Activated naive CD4-positive, alpha-beta T cell treated with anti-CD3 and anti-CD28 coated beads, Interleukin-2, amount 50 U/mL, for 72 hours (primary cell): ENCODE measurements at regions not wholly inside any gene's neighbourhood (a gene's known extent, or its start where the extent isn't known, plus 50 kb on each side); places are given as distances from the start of the nearest gene placed in this dataset.

Experiments used
- ATAC-seq, 2 donors: fragments of 150-1000 bp; cut with Tn5 transposase; 2 replicates each; pipeline ENCODE4 v1.10.0; 2021; ENCODE audit warnings: mild to moderate bottlenecking in 2 of 2, moderate library complexity in 2 of 2
- DNase-seq, 2 donors: peaks; one replicate each; pipeline ENCODE4 v3.0.0; 2021 to 2022; ENCODE audit warnings: low spot score in 2 of 2
- H3K27ac Mint-ChIP-seq, 2 donors: one replicate each; pipeline ENCODE4 v1.8.0; 2022; ENCODE audit warnings: mild to moderate bottlenecking in 2 of 2, mixed read lengths in 2 of 2
- H3K36me3 Mint-ChIP-seq, 2 donors: one replicate each; pipeline ENCODE4 v1.8.0; 2022; ENCODE audit warnings: mixed read lengths in 2 of 2
- H3K9me3 Mint-ChIP-seq, 2 donors: one replicate each; pipeline ENCODE4 v1.8.0; 2022; ENCODE audit warnings: mixed read lengths in 2 of 2

GRCh38 chr1:242797856-242798255 lies 273.4 kb upstream of the PLD5 start:
- Mint-ChIP-seq H3K27ac (no peak overlapping the region), H3K36me3 (no peaks in the 10 kb centered on the region), H3K9me3 (peaks cover 0 to 3% of the 10 kb centered on the region in 2 donors)
- ATAC-seq, result no peak
- no peak for DNase-seq

- peaks cover 0 to 5% of the 10 kb centered on the region in 2 donors for H3K36me3 Mint-ChIP-seq
- DNase-seq (no peak), ATAC-seq (no peak)
- H3K27ac Mint-ChIP-seq, result no peak overlapping the region
- peaks cover 6 to 10% of the 10 kb centered on the region in 2 donors for H3K9me3 Mint-ChIP-seq
Measured at GRCh38 chr1:242788771-242789170, 264.3 kb upstream of the PLD5 start.

DNA sequence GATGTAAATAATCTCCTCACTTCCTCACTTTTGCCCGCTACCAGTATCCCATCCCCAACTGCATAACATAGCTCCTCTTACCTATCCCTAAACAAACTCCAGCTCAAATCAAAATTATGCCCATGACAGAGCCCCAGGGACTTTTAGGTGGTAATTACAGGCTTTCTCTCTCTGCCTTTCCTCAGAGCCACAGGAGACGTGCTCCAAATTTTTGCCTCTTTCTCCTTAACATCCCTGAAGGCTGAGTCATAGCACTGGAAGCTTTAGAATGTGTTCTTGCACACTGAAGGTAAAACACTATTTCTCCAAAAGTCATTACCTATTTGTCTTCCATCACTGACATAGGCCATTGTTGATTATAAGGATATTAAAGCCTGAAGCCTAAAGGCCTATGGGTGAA lies 263.5 kb upstream of the PLD5 start:
- no peak overlapping the region for H3K27ac Mint-ChIP-seq
- H3K9me3 Mint-ChIP-seq, result peaks cover 6 to 10% of the 10 kb centered on the region in 2 donors
- ATAC-seq (no peak), DNase-seq (no peak)
- peaks cover 0 to 5% of the 10 kb centered on the region in 2 donors for H3K36me3 Mint-ChIP-seq

DNA sequence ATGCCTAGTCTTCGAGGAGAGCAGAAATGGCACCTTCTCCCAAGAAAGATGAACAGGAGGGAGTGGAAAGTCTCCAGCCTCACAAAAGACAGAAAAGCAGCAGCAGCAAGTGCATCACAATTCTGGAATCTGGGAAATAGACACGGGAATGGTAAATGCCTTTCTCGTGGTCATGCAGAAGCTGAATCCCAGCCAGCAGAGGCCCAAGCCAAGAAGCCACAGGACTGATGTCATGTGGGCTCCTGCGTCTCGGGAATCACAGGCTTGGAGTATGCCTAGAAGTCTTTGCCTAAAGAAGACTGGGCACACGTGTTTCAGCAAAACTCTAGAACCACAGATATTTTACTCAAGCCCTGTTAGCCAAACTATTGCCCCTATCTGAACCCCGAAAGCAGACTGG lies 260.3 kb upstream of the PLD5 start:
- Mint-ChIP-seq H3K27ac (no peak overlapping the region), H3K36me3 (no peaks in the 10 kb centered on the region), H3K9me3 (peaks cover 0 to 4% of the 10 kb centered on the region in 2 donors)
- DNase-seq (no peak), ATAC-seq (no peak)

GRCh38 chr1:242784084-242784483 lies 259.6 kb upstream of the PLD5 start:
- ATAC-seq, result no peak
- Mint-ChIP-seq H3K9me3 (peaks cover 0 to 4% of the 10 kb centered on the region in 2 donors), H3K27ac (no peak overlapping the region), H3K36me3 (no peaks in the 10 kb centered on the region)
- DNase-seq, result no peak

GRCh38 chr1:242774256-242774655 lies 249.8 kb upstream of the PLD5 start:
- DNase-seq (no peak), ATAC-seq (no peak)
- H3K9me3 Mint-ChIP-seq, result peaks cover 3 to 7% of the 10 kb centered on the region in 2 donors
- no peak overlapping the region for H3K27ac Mint-ChIP-seq
- no peaks in the 10 kb centered on the region for H3K36me3 Mint-ChIP-seq

- Mint-ChIP-seq H3K36me3 (no peaks in the 10 kb centered on the region), H3K9me3 (peaks cover 2 to 12% of the 10 kb centered on the region in 2 donors)
Measured at GRCh38 chr1:242770366-242770765, 245.9 kb upstream of the PLD5 start.

GRCh38 chr1:242764161-242764560 lies 239.7 kb upstream of the PLD5 start:
- ATAC-seq, result no peak
- DNase-seq, result no peak
- no peak overlapping the region for H3K27ac Mint-ChIP-seq
- H3K36me3 Mint-ChIP-seq, result peaks cover 0 to 12% of the 10 kb centered on the region in 2 donors
- peaks cover 11 to 15% of the 10 kb centered on the region in 2 donors for H3K9me3 Mint-ChIP-seq

More at GRCh38 chr1:242770366-242770765, 245.9 kb upstream of the PLD5 start:
- H3K27ac Mint-ChIP-seq, result no peak overlapping the region
- DNase-seq (no peak), ATAC-seq (no peak)

DNA sequence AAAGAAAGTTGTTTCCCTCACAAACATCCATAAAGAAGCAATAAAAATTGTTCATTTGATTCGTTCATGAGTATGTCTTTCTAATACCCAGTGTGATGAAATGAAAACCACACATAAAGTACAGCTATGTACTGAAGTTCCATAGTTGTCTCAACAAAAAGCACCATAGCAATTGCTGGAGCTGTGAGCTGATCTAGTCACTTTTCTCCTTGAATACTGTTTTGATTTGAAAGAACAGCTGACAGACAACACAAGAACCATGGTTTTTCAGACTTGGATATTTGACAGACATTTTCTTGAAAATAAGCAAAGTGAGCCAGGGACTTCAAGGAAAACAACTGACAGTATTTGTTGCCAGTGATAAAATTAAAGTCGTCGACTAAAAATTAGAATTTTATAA lies 237.1 kb upstream of the PLD5 start:
- H3K27ac Mint-ChIP-seq, result no peak overlapping the region
- H3K9me3 Mint-ChIP-seq, result peaks cover 16 to 20% of the 10 kb centered on the region in 2 donors
- ATAC-seq, result no peak

DNA sequence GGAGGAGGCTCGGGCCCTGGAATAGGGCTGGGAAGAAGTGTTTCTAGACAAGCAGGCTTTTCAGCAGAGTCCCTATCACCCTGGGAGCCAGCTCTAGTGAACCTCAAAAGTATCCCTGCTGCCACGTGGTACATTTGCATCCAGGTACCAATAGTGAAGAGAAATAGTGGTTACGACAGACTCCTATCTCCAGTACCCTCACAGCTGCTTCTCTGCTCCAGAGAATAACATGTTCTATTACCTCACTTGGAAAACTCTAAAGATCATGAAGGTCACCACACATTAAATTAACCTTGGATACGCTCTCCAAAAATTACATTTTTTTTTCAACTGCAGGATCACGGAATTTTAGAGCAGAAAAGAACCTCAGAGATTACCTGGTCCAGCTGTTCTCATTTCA lies 230.4 kb upstream of the PLD5 start:
- no peak overlapping the region for H3K27ac Mint-ChIP-seq
- ATAC-seq (no peak), DNase-seq (no peak)
- H3K9me3 Mint-ChIP-seq, result peaks cover 5% of the 10 kb centered on the region in 2 donors
- no peaks in the 10 kb centered on the region for H3K36me3 Mint-ChIP-seq

More for the DNA sequence above, 237.1 kb upstream of the PLD5 start:
- peaks cover 0 to 12% of the 10 kb centered on the region in 2 donors for H3K36me3 Mint-ChIP-seq
- no peak for DNase-seq

DNA sequence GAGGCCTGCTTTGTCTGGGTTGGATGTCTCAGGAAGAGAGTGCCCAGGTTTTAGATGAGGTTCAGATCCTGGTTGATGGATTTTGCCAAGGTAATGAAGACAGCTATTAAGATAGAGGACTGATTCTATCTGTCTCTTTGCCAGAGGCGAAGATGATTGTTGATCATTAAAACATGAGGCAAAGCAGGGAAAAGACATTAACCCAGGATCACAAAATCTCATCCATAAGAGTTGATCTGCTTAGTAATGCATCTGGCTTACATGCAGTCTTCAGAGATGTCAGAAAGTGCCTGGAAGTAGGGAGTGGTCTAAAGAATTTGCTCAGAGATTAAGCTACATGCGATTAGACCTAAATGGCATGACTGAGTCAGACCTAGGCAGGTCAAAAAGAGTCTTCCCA lies 229.6 kb upstream of the PLD5 start:
- DNase-seq (no peak), ATAC-seq (no peak)
- Mint-ChIP-seq H3K36me3 (no peaks in the 10 kb centered on the region), H3K27ac (no peak overlapping the region), H3K9me3 (peaks cover 5% of the 10 kb centered on the region in 2 donors)

GRCh38 chr1:242747233-242747632 lies 222.7 kb upstream of the PLD5 start:
- peaks cover 14 to 18% of the 10 kb centered on the region in 2 donors for H3K9me3 Mint-ChIP-seq
- no peaks in the 10 kb centered on the region for H3K36me3 Mint-ChIP-seq
- ATAC-seq (no peak), DNase-seq (no peak)
- no peak overlapping the region for H3K27ac Mint-ChIP-seq

GRCh38 chr1:242745079-242745478 lies 220.6 kb upstream of the PLD5 start:
- Mint-ChIP-seq H3K9me3 (peaks cover 25 to 26% of the 10 kb centered on the region in 2 donors), H3K27ac (no peak overlapping the region), H3K36me3 (peaks cover 0 to 5% of the 10 kb centered on the region in 2 donors)
- ATAC-seq, result no peak
- no peak for DNase-seq

- Mint-ChIP-seq H3K36me3 (peaks cover 0 to 5% of the 10 kb centered on the region in 2 donors), H3K9me3 (peaks cover 25 to 26% of the 10 kb centered on the region in 2 donors), H3K27ac (no peak overlapping the region)
- ATAC-seq, result no peak
- no peak for DNase-seq
Measured at GRCh38 chr1:242743983-242744780, 219.7 kb upstream of the PLD5 start.

DNA sequence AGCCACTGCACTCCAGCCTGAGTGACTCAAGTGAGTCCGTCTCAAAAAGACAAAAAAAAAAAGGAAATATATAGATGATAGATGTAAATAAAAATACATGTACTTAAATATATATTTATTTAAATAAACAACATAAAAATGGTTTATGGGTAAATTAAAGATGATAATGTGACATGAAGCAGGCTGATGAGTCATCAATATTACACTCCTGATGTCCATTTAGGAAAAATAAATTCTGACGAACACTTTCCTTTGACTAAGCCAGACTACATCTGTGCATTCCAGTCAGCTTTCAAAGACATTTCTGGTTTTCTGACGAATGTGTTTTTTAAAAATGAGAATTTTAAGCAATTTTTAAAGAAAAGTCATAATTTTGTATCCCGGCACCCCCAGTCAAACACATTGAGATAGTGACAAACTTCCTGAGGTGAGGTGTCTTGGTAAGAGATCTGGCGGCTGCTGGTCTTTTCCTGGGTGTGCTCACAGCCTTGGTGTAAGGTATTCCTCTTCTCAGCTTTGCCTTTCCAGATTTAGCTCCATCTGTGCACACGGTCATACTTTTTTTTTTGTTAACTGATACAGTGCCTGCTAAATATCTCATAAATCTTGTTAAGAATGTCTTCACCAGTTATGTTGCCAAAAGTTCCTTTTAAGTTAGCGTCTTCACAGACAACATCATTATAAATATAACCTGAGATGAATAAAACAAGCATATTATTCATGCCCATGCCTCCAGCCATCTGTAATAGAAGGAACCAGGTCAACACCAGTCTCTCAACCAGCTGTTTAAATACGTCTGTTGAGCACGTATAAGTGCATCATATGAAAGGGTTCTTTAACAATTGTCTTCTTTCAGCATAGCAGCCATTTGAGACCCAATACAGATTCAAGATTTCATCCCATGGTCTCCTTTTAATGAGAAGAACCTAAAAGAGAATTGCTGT lies 214.5 kb upstream of the PLD5 start:
- H3K9me3 Mint-ChIP-seq, result peaks cover 18 to 19% of the 10 kb centered on the region in 2 donors
- no peak overlapping the region for H3K27ac Mint-ChIP-seq
- no peak for ATAC-seq
- H3K36me3 Mint-ChIP-seq, result peaks cover 0 to 5% of the 10 kb centered on the region in 2 donors
- no peak for DNase-seq

GRCh38 chr1:242736611-242737010 lies 212.1 kb upstream of the PLD5 start:
- Mint-ChIP-seq H3K36me3 (peaks cover 0 to 5% of the 10 kb centered on the region in 2 donors), H3K9me3 (peaks cover 5 to 12% of the 10 kb centered on the region in 2 donors), H3K27ac (no peak overlapping the region)
- no peak for ATAC-seq
- no peak for DNase-seq

DNA sequence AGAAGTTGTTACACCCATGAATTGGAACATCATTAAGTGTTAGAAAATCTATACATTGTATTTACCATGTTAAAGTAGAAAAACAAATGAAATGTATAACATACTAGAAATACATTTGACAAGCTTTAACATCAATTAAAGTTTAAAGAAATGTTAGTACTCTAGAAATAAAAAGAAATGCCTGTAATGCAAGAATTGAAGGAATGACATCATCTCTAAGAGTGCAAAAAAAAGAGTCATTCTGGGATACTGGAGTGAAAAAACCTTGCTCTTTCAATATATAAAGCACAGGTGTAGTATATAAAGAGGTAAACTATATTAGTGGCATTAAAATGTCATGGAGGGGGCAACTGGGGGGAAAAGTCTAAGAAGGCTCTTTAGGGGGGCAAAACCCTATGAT lies 210.8 kb upstream of the PLD5 start:
- Mint-ChIP-seq H3K36me3 (no peaks in the 10 kb centered on the region), H3K27ac (no peak overlapping the region), H3K9me3 (peaks cover 0 to 5% of the 10 kb centered on the region in 2 donors)
- no peak for ATAC-seq
- no peak for DNase-seq
